ENCODE measurements at regions not wholly inside any gene's neighbourhood (a gene's known extent, or its start where the extent isn't known, plus 50 kb on each side); places are given as distances from the start of the nearest gene placed in this dataset.

DNA sequence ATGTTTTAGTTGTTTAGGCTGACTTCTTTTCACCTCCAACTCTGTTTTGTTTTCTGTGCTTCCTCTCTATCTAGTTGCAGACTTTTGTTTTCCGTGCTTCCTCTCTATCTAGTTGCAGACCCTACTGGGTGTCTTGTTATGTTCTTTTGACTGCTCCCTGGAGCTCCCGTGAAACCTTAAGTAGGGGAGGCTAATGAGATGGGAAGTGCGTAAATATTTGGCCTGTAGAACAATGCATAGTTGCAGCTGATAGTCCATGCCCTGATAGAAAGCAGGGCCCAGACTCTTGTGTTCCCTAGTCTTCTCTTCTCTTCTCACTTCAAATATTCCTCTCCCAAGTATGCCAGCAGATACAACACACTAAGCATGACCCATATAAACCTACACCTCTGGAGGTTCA, 757.0 kb downstream of the BRINP1 start:
- Mint-ChIP-seq H3K9me3 (ENCODE audit: low read depth) (peaks cover 9% of the 10 kb centered on the region), H3K27ac (no peak overlapping the region), H3K36me3 (ENCODE audit: insufficient read depth) (no peaks in the 10 kb centered on the region), H3K4me3 (ENCODE audit: low read depth) (no peak overlapping the region), H3K27me3 (no peaks in the 10 kb centered on the region), H3K4me1 (ENCODE audit: low read depth) (no peaks in the 10 kb centered on the region)
- DNase-seq (ENCODE audit: low spot score, unreplicated experiment) = no peak
- TF ChIP-seq, protein P1, sequence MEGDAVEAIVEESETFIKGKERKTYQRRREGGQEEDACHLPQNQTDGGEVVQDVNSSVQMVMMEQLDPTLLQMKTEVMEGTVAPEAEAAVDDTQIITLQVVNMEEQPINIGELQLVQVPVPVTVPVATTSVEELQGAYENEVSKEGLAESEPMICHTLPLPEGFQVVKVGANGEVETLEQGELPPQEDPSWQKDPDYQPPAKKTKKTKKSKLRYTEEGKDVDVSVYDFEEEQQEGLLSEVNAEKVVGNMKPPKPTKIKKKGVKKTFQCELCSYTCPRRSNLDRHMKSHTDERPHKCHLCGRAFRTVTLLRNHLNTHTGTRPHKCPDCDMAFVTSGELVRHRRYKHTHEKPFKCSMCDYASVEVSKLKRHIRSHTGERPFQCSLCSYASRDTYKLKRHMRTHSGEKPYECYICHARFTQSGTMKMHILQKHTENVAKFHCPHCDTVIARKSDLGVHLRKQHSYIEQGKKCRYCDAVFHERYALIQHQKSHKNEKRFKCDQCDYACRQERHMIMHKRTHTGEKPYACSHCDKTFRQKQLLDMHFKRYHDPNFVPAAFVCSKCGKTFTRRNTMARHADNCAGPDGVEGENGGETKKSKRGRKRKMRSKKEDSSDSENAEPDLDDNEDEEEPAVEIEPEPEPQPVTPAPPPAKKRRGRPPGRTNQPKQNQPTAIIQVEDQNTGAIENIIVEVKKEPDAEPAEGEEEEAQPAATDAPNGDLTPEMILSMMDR (IDR thresholded peaks at IDR 0.05; ENCODE audit: unreplicated experiment) = no peak

DNA sequence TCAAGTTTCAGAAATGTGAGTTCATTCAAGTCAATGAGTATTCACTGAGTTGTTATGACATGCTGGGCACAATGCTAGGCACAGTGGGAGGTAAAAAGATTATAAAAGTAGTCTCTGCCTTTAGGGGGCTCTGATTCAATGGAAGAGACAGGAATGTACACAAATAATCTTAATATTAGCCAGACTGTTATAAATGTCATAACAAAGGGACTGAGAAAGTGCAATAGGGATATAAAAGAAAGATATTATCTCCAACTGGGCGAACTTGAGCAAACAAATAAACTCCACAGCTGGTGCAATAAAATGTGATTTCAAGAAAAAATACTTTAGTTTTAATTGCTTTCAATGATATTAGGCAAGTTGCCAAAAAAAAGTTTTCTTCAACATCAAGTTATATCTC, 755.2 kb downstream of the BRINP1 start:
- TF ChIP-seq, protein P1 (IDR thresholded peaks at IDR 0.05; ENCODE audit: unreplicated experiment) = no peak
- Mint-ChIP-seq H3K27ac (no peak overlapping the region), H3K27me3 (no peaks in the 10 kb centered on the region), H3K4me3 (ENCODE audit: low read depth) (no peak overlapping the region), H3K4me1 (ENCODE audit: low read depth) (no peaks in the 10 kb centered on the region), H3K9me3 (ENCODE audit: low read depth) (peaks cover 9% of the 10 kb centered on the region), H3K36me3 (ENCODE audit: insufficient read depth) (no peaks in the 10 kb centered on the region)
- no peak for DNase-seq (ENCODE audit: low spot score, unreplicated experiment)

DNA sequence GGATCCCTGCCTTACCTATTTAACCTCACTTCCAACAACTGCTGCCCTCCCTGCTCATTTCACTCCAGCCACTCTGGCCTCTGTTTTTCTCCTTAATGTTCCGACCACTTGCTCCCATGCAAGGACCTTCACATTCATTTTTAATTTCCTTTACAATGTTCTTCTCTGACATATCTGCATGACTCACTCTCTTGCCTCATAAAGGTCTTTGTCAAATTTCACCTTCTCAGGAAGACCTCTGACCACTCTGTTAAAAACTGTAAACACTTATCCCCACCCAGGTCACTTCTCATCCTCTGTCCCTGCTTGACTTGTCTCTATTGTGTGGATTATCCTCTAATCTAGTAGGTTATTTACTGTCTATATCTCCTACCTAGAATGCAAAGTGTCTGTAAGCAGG, 751.2 kb downstream of the BRINP1 start:
- H3K4me3 Mint-ChIP-seq (ENCODE audit: low read depth) = no peak overlapping the region
- H3K9me3 Mint-ChIP-seq (ENCODE audit: low read depth) = no peaks in the 10 kb centered on the region
- TF ChIP-seq, protein P1 (IDR thresholded peaks at IDR 0.05; ENCODE audit: unreplicated experiment) = no peak
- no peak overlapping the region for H3K27ac Mint-ChIP-seq
- DNase-seq (ENCODE audit: low spot score, unreplicated experiment) = no peak
- no peaks in the 10 kb centered on the region for H3K36me3 Mint-ChIP-seq (ENCODE audit: insufficient read depth)
- no peaks in the 10 kb centered on the region for H3K27me3 Mint-ChIP-seq
- H3K4me1 Mint-ChIP-seq (ENCODE audit: low read depth) = no peaks in the 10 kb centered on the region

DNA sequence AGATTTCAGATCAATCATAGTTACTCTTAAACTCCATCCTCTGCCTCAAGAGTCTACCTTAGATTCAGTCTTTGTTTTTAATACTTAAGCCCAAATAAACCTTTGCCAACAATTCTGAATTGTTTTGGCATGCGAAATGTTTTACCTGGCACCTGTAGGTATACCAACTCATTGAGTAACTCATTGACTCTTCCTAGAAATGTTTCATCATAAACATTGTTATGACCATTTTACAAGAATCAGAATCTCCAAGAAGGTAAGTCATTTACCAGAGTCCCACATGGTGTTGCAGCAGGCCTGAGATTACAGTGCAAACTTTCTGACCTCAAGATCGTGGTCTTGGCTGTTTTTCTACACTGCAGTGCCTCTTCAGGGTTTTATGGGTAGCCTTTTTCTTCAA, 750.4 kb downstream of the BRINP1 start:
- Mint-ChIP-seq H3K4me3 (ENCODE audit: low read depth) (no peak overlapping the region), H3K9me3 (ENCODE audit: low read depth) (no peaks in the 10 kb centered on the region), H3K27me3 (no peaks in the 10 kb centered on the region), H3K36me3 (ENCODE audit: insufficient read depth) (no peaks in the 10 kb centered on the region), H3K27ac (no peak overlapping the region), H3K4me1 (ENCODE audit: low read depth) (no peaks in the 10 kb centered on the region)
- TF ChIP-seq, protein P1 (IDR thresholded peaks at IDR 0.05; ENCODE audit: unreplicated experiment) = no peak
- DNase-seq (ENCODE audit: low spot score, unreplicated experiment) = no peak

DNA sequence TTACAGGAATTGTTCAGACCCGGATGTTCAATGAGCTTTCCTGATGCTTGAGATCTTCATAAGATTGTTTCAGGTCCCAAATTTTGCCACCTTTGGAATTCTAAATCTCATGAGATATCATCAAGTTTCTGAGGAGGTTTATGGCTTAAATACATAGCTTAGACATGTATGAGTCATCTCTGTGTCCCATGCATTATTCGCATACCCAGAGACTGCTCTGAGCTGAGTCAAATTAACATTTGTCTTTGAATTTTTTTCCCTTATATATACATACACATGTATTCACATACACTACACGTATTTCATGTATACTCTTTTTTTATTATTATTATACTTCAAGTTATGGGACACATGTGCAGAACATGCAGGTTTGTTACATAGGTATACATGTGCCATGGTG, 744.6 kb downstream of the BRINP1 start:
- TF ChIP-seq, protein P1 (IDR thresholded peaks at IDR 0.05; ENCODE audit: unreplicated experiment) = no peak
- no peaks in the 10 kb centered on the region for H3K36me3 Mint-ChIP-seq (ENCODE audit: insufficient read depth)
- H3K27ac Mint-ChIP-seq = no peak overlapping the region
- no peaks in the 10 kb centered on the region for H3K4me1 Mint-ChIP-seq (ENCODE audit: low read depth)
- peaks cover 8% of the 10 kb centered on the region for H3K9me3 Mint-ChIP-seq (ENCODE audit: low read depth)
- no peak overlapping the region for H3K4me3 Mint-ChIP-seq (ENCODE audit: low read depth)
- H3K27me3 Mint-ChIP-seq = no peaks in the 10 kb centered on the region
- DNase-seq (ENCODE audit: low spot score, unreplicated experiment) = no peak

Measured in progenitor cell of endocrine pancreas (in vitro differentiated cells).